GM19099 (cell line): ENCODE measurements at regions not wholly inside any gene's neighbourhood (a gene's known extent, or its start where the extent isn't known, plus 50 kb on each side); places are given as distances from the start of the nearest gene placed in this dataset.

Experiments used
- POLR2A ChIP-seq: IDR thresholded peaks from 3 replicates; pipeline ENCODE4 v1.6.1; 2011; ENCODE audit warnings: low read depth; ENCODE audit not compliant: insufficient read length; ENCODE audit errors: extremely low read depth

DNA sequence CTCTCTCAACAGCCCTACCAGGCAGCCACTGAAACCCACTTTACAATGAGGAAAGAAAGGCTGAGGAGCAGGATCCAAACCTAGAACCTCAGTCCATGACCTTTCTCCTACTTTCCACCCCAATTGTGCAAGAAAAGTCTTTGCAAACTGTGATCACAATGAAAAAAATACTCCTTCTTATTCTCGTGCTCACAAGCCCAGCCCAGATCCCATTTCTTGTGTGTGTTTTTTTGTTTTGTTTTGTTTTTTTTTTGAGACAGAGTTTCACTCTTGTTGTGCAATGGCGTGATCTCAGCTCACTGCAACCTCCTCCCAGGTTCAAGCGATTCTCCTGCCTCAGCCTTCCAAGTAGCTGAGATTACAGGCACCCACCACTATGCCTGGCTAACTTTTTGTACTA is 97.7 kb downstream of the CRYAA start:
- TF ChIP-seq POLR2A = no peak

GRCh38 chr21:43262427-43262826 is 93.6 kb downstream of the CRYAA start:
- no peak for TF ChIP-seq POLR2A
